ENCODE measurements at regions not wholly inside any gene's neighbourhood (a gene's known extent, or its start where the extent isn't known, plus 50 kb on each side); places are given as distances from the start of the nearest gene placed in this dataset.

GRCh38 chr4:56241500-56241899 is 145.8 kb downstream of the AASDH start:
- TF ChIP-seq, protein P1, sequence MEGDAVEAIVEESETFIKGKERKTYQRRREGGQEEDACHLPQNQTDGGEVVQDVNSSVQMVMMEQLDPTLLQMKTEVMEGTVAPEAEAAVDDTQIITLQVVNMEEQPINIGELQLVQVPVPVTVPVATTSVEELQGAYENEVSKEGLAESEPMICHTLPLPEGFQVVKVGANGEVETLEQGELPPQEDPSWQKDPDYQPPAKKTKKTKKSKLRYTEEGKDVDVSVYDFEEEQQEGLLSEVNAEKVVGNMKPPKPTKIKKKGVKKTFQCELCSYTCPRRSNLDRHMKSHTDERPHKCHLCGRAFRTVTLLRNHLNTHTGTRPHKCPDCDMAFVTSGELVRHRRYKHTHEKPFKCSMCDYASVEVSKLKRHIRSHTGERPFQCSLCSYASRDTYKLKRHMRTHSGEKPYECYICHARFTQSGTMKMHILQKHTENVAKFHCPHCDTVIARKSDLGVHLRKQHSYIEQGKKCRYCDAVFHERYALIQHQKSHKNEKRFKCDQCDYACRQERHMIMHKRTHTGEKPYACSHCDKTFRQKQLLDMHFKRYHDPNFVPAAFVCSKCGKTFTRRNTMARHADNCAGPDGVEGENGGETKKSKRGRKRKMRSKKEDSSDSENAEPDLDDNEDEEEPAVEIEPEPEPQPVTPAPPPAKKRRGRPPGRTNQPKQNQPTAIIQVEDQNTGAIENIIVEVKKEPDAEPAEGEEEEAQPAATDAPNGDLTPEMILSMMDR (IDR thresholded peaks at IDR 0.05; ENCODE audit: insufficient read depth, low read depth, low read length), result no peak
- no peak for TF ChIP-seq EZH2 (IDR thresholded peaks at IDR 0.05; ENCODE audit: insufficient read depth, low read length)
